Hepatocyte (in vitro differentiated cells): ENCODE measurements at regions not wholly inside any gene's neighbourhood (a gene's known extent, or its start where the extent isn't known, plus 50 kb on each side); places are given as distances from the start of the nearest gene placed in this dataset.

Experiments used
- CTCF ChIP-seq: fragments of 200-600 bp; sonication (generic); IDR thresholded peaks from 2 replicates; pipeline ENCODE4 v1.5.1; 2016; ENCODE audit warnings: antibody characterized with exemption, mild to moderate bottlenecking; ENCODE audit not compliant: poor library complexity
- EZH2phosphoT487 ChIP-seq: fragments of 200-600 bp; sonication (generic); IDR thresholded peaks from one replicate; pipeline ENCODE4 v1.6.1; 2018; ENCODE audit warnings: antibody characterized with exemption, mild to moderate bottlenecking, low read depth, moderate library complexity; ENCODE audit not compliant: unreplicated experiment, severe bottlenecking

GRCh38 chr4:135770505-135770904 lies 1568.9 kb upstream of the PABPC4L start:
- TF ChIP-seq CTCF, result no peak
- TF ChIP-seq EZH2phosphoT487, result no peak
